Right lobe of liver (tissue), 4 donors: ENCODE measurements at regions not wholly inside any gene's neighbourhood (a gene's known extent, or its start where the extent isn't known, plus 50 kb on each side); places are given as distances from the start of the nearest gene placed in this dataset.

ENCODE experiments used
- CTCF ChIP-seq, 4 donors: fragments of 200-600 bp in 3 of 4; fragments of 450-650 bp in 1 of 4; IDR thresholded peaks; one replicate each; pipeline versions ENCODE4 v1.5.1 to v1.8.0; 2016 to 2022; ENCODE audit warnings: antibody characterized with exemption in 4 of 4, mild to moderate bottlenecking in 2 of 4
- POLR2A ChIP-seq: fragments of 450-650 bp; IDR thresholded peaks from one replicate; pipeline ENCODE4 v1.6.1; 2017; ENCODE audit warnings: antibody characterized with exemption, mild to moderate bottlenecking
- donor health status: DM: no; HTN: no; CAD: no.
- donor health status: DM: no; HTN: no; CAD: no.
- donor health status: DM: no; HTN: yes; CAD: no.

GRCh38 chr2:207434899-207435465 lies 94.8 kb upstream of the CREB1 start:
- no peak for TF ChIP-seq CTCF (IDR thresholded peaks at IDR 0.05)
- no peak for TF ChIP-seq POLR2A
